ENCODE measurements at regions not wholly inside any gene's neighbourhood (a gene's known extent, or its start where the extent isn't known, plus 50 kb on each side); places are given as distances from the start of the nearest gene placed in this dataset.
A peak's percentile ranks its signal among the peaks of the same experiment; 100 is the strongest.

- Mint-ChIP-seq H3K36me3 (peaks cover 5% of the 10 kb centered on the region), H3K9me3 (no peaks in the 10 kb centered on the region), H3K4me1 (peaks cover 39% of the 10 kb centered on the region), H3K27me3 (no peaks in the 10 kb centered on the region), H3K27ac (no peak overlapping the region), H3K4me3 (no peak overlapping the region)
- DNase-seq (ENCODE audit: low spot score in 2 of 2) (no peak), ATAC-seq (ENCODE audit: low read depth) (no peak)
These were observed 90.2 kb upstream of the SLC38A2 start for GRCh38 chr12:46462641-46463355.

- Mint-ChIP-seq H3K4me3 (no peak overlapping the region), H3K9me3 (no peaks in the 10 kb centered on the region), H3K27ac (peak overlapping the region; percentile 72), H3K27me3 (no peaks in the 10 kb centered on the region), H3K4me1 (peaks cover 37% of the 10 kb centered on the region), H3K36me3 (peaks cover 5% of the 10 kb centered on the region)
- ATAC-seq (ENCODE audit: low read depth) (no peak), DNase-seq (ENCODE audit: low spot score in 2 of 2) (no peak)
These were observed 89.5 kb upstream of the SLC38A2 start for GRCh38 chr12:46461907-46462640.

DNA sequence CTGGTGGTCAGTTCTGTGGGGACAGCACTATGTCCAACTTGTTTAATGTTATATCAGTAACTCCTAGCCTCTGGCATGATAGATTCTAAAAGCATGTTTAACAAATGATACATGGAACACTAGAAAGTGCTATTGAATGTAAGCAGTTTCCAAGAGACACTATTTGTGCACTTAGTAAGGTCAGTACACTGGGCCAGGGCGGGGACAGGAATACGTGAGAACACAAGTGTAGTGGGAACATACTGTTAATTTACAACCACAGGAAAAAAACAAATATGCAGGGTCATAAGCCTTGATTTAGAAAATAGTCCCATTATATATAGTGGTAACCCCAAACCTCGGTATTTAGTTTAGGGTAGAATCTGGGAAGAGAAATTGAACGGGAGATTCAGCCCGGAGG is 88.9 kb upstream of the SLC38A2 start:
- H3K27me3 Mint-ChIP-seq = no peaks in the 10 kb centered on the region
- H3K27ac Mint-ChIP-seq = peak overlapping the region; percentile 72
- no peak for ATAC-seq (ENCODE audit: low read depth)
- H3K4me1 Mint-ChIP-seq = peaks cover 36% of the 10 kb centered on the region
- DNase-seq (ENCODE audit: low spot score in 2 of 2) = no peak
- H3K36me3 Mint-ChIP-seq = peaks cover 5% of the 10 kb centered on the region
- no peaks in the 10 kb centered on the region for H3K9me3 Mint-ChIP-seq
- H3K4me3 Mint-ChIP-seq = no peak overlapping the region

DNA sequence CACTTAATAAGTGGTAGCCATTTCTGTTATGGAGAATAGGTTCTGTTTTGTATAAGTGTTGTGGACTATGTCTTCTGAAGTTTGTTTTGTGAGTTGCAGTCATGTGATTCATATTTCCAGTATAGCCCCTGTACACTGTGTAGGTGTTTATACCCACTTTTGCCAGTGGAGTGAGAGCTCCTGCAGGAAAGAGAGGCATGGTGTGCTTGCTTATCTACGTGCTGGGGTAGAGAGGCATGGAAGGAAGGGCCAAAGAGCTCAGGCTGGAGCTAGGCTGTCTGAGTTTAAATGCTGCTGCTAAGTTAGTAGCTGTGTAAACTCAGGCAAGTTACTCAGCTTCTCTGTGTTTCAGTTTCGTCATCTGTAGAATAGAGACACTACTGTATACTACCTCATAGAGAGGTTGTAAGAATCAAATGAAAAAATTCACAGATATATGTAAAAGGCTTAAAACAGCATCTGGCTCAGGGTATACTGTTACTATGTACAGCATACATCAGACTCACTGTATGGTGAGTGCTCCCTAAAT is 88.2 kb upstream of the SLC38A2 start:
- peak overlapping the region; percentile 81 for H3K4me3 Mint-ChIP-seq
- H3K9me3 Mint-ChIP-seq = no peaks in the 10 kb centered on the region
- peaks cover 3% of the 10 kb centered on the region for H3K36me3 Mint-ChIP-seq
- peak overlapping the region; percentile 72 for H3K27ac Mint-ChIP-seq
- peaks cover 37% of the 10 kb centered on the region for H3K4me1 Mint-ChIP-seq
- H3K27me3 Mint-ChIP-seq = no peaks in the 10 kb centered on the region
- no peak for ATAC-seq (ENCODE audit: low read depth)
- DNase-seq (ENCODE audit: low spot score in 2 of 2) = no peak

GRCh38 chr12:46459861-46460545 is 87.4 kb upstream of the SLC38A2 start:
- peak; percentile 96 for ATAC-seq (ENCODE audit: low read depth)
- H3K4me1 Mint-ChIP-seq = peaks cover 39% of the 10 kb centered on the region
- no peaks in the 10 kb centered on the region for H3K27me3 Mint-ChIP-seq
- peak in 1 of 2 donors; percentile 37 for DNase-seq (ENCODE audit: low spot score in 2 of 2)
- peak overlapping the region; percentile 81 for H3K4me3 Mint-ChIP-seq
- peak overlapping the region; percentile 72 for H3K27ac Mint-ChIP-seq
- peaks cover 3% of the 10 kb centered on the region for H3K36me3 Mint-ChIP-seq
- no peaks in the 10 kb centered on the region for H3K9me3 Mint-ChIP-seq

DNA sequence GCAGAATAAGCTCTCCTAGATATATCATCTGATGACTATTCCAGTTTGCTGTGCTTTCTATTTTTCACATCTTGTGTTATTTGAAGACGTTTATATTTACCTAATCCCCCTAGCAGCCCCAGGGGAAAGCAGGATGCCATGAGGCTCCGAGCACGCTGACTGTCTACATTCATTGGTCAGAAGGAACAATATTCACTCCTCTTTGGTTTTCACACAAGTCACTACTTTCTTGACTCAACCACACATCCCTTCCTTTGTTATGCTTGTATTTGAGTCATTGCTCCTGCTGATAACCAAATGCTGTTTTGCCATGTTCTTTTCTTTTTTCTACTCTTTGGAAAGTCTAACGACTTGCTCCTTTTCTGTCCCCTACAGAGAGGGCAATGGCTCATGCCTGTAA is 86.5 kb upstream of the SLC38A2 start:
- no peak for ATAC-seq (ENCODE audit: low read depth)
- H3K27ac Mint-ChIP-seq = peak overlapping the region; percentile 10
- no peak for DNase-seq (ENCODE audit: low spot score in 2 of 2)
- H3K4me3 Mint-ChIP-seq = peak overlapping the region; percentile 31
- H3K36me3 Mint-ChIP-seq = peaks cover 3% of the 10 kb centered on the region
- no peaks in the 10 kb centered on the region for H3K9me3 Mint-ChIP-seq
- peaks cover 44% of the 10 kb centered on the region for H3K4me1 Mint-ChIP-seq
- H3K27me3 Mint-ChIP-seq = no peaks in the 10 kb centered on the region

- peaks cover 3% of the 10 kb centered on the region for H3K36me3 Mint-ChIP-seq
- H3K4me3 Mint-ChIP-seq = peak overlapping the region; percentile 31
These were observed 86.0 kb upstream of the SLC38A2 start for GRCh38 chr12:46458500-46459102.

GRCh38 chr12:46457958-46458357 is 85.4 kb upstream of the SLC38A2 start:
- no peak overlapping the region for H3K27ac Mint-ChIP-seq
- H3K36me3 Mint-ChIP-seq = peaks cover 3% of the 10 kb centered on the region
- H3K4me1 Mint-ChIP-seq = peaks cover 44% of the 10 kb centered on the region
- H3K9me3 Mint-ChIP-seq = no peaks in the 10 kb centered on the region
- no peaks in the 10 kb centered on the region for H3K27me3 Mint-ChIP-seq
- no peak overlapping the region for H3K4me3 Mint-ChIP-seq
- DNase-seq (ENCODE audit: low spot score in 2 of 2) = no peak
- ATAC-seq (ENCODE audit: low read depth) = no peak

More at GRCh38 chr12:46458500-46459102, 86.0 kb upstream of the SLC38A2 start:
- ATAC-seq (ENCODE audit: low read depth) (no peak), DNase-seq (ENCODE audit: low spot score in 2 of 2) (no peak)
- H3K9me3 Mint-ChIP-seq = no peaks in the 10 kb centered on the region
- H3K4me1 Mint-ChIP-seq = peaks cover 44% of the 10 kb centered on the region
- no peaks in the 10 kb centered on the region for H3K27me3 Mint-ChIP-seq
- H3K27ac Mint-ChIP-seq = peak overlapping the region; percentile 10

DNA sequence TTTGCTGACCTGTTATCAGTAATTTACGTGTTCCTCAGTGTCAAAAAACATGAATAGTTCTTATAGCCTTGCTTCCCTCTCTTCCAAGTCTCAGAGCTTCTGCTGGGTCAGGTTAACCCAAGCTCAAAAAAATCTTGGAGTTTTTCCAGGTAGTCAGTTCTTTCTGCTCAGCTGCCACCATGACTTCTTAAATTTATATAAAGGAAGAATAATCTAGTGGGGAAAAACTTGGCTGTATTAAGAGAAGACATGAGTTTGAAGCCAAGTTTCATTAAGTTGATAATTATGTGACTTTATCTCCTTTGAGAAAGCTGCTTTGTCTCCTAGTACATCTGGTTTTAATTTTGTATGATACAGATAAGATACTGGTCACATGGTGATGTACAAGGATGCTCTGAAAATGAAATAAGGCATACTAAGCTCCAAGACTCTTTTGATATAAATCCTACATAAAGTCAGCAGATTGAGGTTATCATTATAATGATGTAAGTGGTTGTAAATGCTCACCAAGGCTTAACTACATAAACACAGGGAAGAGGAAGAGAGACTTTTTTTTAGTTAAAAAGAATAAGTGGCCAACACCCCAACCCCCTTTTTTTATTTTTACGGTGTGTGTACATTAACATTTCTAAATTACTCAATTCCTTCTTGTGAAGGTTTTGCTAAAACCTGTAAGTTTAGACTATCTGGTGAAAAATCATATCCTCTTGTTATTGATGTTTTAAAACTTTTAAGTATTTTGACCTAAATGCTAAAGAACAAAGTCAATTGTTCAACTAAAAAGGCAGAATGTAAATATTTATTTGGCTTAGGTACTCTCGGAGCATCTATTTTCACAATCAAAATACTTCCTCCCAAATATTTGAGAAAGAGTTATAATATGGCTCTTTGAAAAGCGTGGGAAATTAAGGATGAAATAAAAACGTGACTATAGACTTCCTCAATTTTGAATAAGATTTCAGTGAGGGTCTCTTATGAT is 84.1 kb upstream of the SLC38A2 start:
- H3K4me3 Mint-ChIP-seq = no peak overlapping the region
- DNase-seq (ENCODE audit: low spot score in 2 of 2) (no peak), ATAC-seq (ENCODE audit: low read depth) (no peak)
- peaks cover 44% of the 10 kb centered on the region for H3K4me1 Mint-ChIP-seq
- H3K27me3 Mint-ChIP-seq = no peaks in the 10 kb centered on the region
- H3K36me3 Mint-ChIP-seq = peaks cover 5% of the 10 kb centered on the region
- no peaks in the 10 kb centered on the region for H3K9me3 Mint-ChIP-seq
- no peak overlapping the region for H3K27ac Mint-ChIP-seq

DNA sequence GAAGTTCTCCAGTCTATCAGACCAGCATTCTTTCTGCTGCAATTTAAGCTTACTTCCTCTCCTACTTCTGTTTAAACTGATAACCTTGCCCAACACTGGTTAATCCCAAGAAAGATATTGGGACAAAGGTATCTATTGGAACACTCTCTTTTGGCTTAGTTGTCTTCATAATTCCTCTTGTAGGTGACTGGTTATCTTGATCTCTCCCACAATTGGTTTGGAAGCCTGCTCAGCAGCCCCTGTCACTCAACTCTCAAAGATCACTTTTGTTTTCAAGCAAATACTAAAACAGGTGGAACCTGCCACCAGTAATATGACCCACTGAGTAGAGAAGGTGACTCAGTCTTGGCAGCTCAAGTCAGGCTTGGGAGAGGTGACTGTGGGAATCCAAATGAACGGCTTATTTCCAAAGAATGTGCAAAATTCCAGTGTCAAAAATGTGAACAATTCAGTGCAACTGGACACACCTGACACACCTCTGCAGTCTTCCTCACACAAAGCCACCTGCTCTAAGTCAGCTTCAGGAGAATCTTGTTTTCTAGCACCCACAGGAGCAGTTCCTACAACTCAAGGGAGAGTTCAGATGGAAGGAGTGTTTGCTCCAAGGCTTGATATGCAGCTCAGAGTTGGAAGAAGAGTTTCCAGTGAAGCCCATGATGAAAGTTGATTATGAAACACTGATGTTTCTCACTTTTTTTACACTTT is 83.2 kb upstream of the SLC38A2 start:
- ATAC-seq (ENCODE audit: low read depth) (no peak), DNase-seq (ENCODE audit: low spot score in 2 of 2) (no peak)
- H3K4me3 Mint-ChIP-seq = no peak overlapping the region
- H3K9me3 Mint-ChIP-seq = no peaks in the 10 kb centered on the region
- peaks cover 41% of the 10 kb centered on the region for H3K4me1 Mint-ChIP-seq
- peaks cover 7% of the 10 kb centered on the region for H3K36me3 Mint-ChIP-seq
- peak overlapping the region; percentile 62 for H3K27ac Mint-ChIP-seq
- H3K27me3 Mint-ChIP-seq = no peaks in the 10 kb centered on the region

DNA sequence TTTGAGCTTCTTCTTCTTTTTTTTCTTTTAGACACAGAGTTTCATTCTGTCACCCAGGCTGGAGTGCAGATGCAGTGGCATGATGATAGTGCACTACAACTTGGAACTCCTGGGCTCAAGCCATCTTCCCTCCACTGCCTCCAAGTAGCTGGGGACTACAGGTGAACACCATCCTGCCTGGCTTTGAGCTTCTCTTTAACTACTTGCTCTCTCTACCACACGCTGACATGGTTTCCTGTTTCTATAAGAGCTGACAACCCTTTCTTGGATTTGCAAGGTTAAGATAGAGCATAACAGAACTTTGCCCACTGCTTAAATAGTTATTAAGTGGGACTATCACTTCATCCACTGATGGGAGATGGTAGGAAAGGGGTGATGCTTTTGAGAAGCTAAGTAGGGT is 82.4 kb upstream of the SLC38A2 start:
- ATAC-seq (ENCODE audit: low read depth) (no peak), DNase-seq (ENCODE audit: low spot score in 2 of 2) (no peak)
- Mint-ChIP-seq H3K27me3 (no peaks in the 10 kb centered on the region), H3K4me1 (peaks cover 34% of the 10 kb centered on the region), H3K4me3 (no peak overlapping the region), H3K27ac (no peak overlapping the region), H3K9me3 (no peaks in the 10 kb centered on the region), H3K36me3 (peaks cover 7% of the 10 kb centered on the region)

GRCh38 chr12:46453428-46453827 is 80.9 kb upstream of the SLC38A2 start:
- H3K4me3 Mint-ChIP-seq = no peak overlapping the region
- H3K4me1 Mint-ChIP-seq = peaks cover 23% of the 10 kb centered on the region
- no peaks in the 10 kb centered on the region for H3K9me3 Mint-ChIP-seq
- ATAC-seq (ENCODE audit: low read depth) = no peak
- no peak for DNase-seq (ENCODE audit: low spot score in 2 of 2)
- peaks cover 7% of the 10 kb centered on the region for H3K36me3 Mint-ChIP-seq
- H3K27me3 Mint-ChIP-seq = no peaks in the 10 kb centered on the region
- H3K27ac Mint-ChIP-seq = no peak overlapping the region
